GM21381 (cell line): ENCODE measurements at regions not wholly inside any gene's neighbourhood (a gene's known extent, or its start where the extent isn't known, plus 50 kb on each side); places are given as distances from the start of the nearest gene placed in this dataset.
"Not testable (repeated sequence)": the region's sequence is repeated elsewhere in the genome, so short reads cannot be mapped to it uniquely, and the experiment has no call there.

Experiments
- ATAC-seq: cut with Tn5 transposase; IDR thresholded peaks from one replicate; pipeline ENCODE4 v1.9.1; 2021; ENCODE audit warnings: mild to moderate bottlenecking, moderate library complexity; ENCODE audit not compliant: unreplicated experiment

DNA sequence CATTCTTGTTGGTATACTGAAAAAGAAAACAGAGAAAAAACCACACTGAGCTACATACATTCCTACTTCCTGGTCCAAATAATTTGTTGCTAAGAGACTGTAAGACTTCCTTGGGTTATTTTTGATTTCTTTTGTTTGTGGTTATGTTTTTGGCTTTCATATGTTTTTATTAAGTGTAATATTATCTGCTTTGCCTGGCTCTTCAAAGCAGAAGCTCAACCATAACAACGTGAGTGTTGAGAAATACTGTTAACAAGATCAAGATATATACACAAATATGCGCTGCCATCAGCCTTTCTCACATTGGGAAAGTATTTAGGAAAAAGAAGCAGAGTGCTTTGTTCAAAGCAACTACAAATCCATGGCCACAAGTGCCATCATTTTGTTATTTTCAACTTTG lies 556.2 kb upstream of the CBLB start:
- no peak for ATAC-seq

DNA sequence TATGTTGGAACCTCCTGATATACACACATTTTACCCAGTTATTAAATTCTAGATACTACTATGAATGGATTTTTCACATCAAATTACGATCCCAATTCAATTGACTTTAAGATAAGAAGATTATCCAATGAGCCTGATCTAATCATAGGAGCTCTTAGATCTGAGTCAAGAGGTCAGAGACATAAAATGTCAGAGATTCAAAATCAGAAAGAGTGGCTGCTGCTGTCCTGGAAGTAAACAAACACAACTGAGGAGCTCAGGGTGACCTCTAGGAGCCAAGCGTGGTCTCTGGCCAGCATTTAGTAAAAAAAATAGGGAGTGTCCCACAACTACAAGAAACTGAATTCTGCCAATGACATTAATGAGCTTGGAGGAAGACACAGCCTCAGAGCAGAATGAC lies 557.1 kb upstream of the CBLB start:
- no peak for ATAC-seq

DNA sequence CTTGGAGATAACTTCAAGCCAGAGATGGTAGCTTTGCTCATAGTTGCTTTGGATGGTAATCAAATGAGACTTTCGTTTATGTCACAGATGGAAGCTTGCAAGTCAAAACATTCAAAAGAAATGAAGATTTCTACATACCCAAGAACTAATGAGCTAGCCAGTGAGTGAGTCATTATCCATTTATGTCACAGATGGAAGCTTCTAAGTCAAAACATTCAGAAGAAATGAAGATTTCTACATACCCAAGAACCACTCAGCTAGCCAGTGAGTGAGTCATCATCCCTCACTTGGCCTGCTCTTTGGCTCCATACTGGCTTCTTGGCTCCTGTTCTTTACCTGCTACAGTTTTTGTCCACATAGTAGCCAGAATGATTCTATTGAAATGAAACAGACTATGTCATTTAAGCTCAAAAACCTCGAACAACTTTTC lies 559.8 kb upstream of the CBLB start:
- ATAC-seq = no peak

DNA sequence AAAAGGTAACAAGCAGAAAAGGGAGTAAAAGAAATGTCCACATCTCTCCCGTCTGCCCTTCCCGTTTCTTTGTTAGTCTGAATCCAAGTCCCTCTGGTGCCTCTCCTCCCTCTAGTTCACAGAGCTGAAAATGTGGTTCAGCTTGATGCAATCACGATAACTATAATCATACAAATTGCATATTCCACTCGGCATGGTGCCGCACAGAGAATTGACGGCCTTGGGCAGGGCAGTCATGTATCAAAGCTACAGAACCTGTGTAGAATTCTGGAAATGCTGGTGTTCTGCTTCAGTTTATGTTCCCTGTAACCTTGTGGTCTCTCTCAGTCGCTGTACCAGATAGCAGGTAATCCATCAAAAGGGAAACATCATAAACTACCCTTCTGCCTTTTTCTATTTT lies 562.9 kb upstream of the CBLB start:
- no peak for ATAC-seq

DNA sequence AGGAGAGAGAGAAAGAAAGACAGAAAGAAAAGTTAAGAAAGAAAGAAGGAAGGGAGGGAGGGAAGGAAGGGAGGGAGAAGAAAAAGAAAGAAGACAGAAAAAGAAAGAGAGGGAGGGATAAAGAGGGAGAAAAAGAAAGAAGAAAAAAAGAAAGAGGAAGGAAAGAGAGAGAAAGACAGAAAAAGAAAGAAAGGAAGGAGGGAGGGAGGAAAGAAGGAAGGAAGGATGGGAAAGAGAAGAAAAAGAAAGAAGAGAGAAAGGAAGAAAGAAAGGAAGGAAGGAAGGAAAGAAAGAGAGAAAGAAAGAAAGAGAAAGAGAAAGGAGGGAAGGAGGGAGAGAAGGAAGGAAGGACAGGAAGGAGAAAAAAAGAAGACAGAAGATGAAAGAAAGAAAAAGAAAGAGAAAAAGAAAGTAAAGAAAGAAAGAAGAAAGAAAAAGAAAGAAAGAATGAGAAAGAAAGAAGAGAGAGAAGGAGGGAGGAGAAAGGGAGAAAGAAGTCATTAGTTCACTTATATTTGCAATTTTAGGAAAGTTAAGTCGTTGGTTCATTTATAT lies 567.2 kb upstream of the CBLB start:
- no peak for ATAC-seq

DNA sequence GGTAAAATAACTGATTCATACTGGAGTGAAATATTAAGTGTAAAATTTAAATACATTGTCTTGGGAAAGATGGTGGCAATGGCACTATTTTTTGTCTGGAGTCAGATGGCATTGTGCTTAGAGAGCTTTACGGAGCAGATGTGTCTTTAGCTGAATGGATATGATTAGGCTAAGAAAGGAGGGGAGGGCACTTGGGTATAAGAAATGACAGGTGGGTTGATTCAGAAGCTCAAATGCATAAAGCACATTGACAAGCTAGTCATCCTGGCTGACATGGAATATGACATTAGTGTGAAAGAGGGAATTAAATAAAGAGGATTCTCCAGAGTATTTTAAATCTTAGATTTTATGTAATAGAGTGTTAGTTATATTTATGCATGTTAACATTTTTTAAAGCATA lies 570.1 kb upstream of the CBLB start:
- no peak for ATAC-seq

DNA sequence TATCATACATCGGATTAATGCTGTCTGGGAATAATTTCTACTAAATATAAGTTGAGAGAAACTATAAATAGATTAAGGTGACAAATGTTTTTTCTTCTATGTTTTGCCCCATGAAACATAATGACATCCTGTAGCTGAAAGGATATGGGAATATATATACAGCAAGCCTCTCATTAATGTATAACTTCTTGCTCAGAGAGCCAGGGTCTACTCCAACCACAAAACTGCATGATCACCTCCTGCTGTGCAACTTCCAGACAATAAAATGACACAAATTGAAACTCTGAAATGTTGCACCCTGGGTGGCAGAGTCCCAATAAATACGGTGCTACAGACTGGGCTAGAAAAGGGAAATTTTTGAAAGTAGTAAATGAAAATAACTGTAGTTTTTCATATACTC lies 571.9 kb upstream of the CBLB start:
- ATAC-seq = no peak

DNA sequence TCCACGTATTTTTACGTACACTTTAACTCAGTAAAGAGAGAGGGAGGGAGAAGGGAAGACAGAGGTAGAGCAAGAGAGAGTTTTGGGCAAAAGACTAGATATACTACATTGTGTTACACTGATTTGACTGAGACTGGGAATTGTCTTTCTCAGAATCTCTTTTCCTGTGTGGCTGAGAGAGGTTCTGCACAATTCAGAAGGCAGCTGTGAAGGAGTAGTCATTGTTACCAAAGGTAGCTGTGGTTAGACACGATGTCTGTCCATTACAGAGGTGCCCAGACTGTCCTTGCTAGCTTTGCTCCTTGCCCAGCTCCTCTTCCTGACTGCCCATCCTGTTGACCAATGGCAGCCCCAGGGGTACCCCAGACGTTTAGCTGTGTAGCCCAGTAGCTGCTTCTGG lies 577.5 kb upstream of the CBLB start:
- no peak for ATAC-seq

DNA sequence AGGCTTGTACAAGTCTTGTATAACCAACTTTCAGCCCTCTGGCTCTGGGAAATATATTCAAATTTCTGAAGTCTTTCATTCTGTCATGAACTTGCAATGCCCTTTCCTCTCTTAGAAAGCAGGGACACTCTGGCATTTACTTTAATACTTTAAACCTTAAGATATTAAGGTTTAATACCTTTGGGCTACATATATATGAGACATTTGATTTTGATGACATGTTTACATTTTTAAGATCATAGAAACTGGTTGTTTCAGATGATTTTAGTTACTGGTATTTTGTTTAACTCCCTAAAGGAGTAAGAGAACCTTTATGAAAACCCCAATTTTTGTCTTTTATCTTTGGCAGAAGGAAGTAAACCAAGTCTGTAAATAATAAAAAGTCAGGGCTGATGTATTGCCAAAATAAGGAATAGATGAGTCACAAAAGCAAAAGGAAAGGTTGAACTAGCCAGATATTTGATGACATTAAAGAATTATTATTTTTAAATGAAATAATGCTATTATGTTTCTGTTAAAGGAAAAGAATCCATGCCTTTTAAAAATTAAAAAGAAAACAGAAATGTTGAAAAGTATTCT lies 579.0 kb upstream of the CBLB start:
- no peak for ATAC-seq

DNA sequence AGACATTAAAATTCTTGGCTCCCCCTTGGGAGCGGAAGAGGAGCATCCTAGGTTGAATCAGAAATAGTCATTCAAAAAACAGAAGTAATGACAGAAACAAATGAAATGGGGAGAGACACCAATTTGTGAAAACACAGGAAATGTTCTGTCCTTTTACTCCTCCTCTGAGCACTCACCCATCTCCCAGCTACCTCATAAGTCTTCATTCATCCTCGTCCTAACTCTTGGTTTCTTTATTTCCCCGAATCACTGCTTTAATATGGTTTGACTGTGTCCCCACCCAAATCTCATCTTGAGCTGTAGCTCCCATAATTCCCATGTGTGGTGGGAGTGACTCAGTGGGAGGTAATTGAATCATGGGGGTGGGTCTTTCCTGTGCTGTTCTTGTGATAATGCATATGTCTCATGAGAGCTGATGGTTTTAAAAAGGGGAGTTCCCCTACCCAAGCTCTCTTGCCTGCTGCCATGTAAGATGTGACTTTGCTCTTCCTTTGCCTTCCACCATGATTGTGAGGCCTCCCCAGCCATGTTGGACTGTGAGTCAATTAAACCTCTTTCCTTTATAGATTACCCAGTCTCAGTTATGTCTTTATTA lies 579.7 kb upstream of the CBLB start:
- not testable (repeated sequence) for ATAC-seq

DNA sequence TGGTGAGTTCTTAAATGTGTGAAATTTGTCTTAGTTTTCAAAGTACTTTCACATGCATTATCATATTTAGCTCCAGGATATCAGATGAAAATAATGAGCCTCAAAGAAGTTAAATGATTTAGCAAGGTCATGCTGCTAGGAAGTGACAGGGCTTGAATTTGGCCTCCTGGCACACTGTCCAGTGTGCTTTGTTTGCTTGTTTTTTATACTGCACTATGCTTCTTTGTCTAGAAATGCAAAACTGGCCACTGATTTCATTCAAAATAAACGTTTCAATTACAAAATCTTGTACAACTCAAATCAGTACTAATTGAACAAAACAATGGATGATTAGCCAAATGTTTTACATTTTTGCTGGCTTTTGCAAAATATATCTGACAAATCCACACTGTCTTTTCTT lies 583.3 kb upstream of the CBLB start:
- no peak for ATAC-seq

DNA sequence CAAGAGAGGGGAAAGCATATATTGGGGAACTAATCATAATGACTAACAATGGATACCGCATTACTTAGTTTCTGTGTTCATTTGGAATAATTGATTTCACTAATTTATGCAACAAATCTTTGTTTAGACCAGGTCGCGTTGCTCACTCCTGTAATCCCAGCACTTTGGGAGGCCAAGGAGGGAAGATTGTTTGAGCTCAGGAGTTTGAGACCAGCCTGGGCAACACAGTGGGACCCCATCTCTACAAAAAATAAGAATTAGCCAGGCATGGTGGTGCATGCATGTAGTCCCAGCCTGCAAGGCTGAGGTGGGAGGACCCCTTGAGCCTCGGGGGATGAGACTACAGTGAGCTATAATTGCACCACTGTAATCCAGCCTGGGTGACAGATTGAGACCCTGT lies 585.7 kb upstream of the CBLB start:
- no peak for ATAC-seq

DNA sequence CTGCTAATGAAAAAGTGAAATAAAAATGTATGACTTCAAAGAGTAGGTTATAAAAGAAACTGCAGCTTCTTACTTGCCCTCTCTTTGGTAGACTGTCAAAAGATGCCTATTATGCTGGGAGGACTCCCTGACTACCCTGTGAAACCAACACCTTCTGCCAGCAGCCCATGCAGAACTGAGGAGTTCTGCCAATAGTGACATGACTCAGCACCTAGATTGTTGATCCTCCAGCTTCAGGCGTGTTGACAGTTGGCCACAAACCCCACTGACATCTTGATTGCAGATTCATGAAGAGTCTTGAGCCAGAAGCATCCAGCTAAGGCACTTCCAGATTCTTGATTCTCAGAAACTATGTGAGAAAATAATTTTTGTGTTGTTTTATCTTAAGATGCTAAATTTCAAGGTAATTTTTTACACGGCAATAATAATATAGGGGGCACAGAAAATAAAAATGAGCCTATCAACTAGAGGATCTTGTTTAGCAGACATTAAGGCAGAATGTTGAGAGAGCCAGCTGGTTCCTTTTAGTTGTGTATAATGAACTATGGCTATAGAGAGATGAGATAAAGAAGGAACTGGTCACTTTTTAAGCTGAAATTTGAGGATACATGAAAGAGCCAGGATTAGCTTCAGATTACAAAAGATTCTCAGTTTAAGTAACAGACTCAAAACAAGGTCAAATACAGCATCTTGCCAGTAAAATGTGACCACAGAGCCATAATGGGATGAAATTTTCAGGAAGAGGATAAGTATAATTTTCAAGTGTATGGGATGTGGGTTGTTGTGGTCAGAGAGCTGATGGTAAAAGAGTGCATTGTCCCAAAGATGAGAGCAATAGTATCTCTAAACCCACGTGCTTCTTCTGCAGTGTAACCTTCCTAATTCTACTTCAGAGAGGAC lies 588.7 kb upstream of the CBLB start:
- ATAC-seq = peak; percentile 99

DNA sequence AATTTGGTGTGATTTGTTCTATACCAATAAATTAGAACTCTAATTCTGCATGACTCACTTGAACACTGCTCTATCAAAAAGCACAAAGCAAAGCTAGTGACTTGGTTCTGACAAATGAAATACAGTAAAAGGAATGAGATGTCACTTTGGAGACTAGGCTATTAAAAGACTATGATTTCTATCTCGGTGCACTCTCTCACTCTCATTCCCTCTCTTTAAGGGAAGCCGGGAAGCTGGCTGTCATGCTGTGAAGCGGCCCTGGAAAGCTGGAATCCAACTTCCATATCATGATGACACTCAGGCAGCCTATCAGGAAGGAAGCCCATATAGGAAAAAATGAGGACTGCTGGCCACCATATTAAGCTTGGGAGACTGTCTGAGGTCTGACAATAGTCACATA lies 590.1 kb upstream of the CBLB start:
- no peak for ATAC-seq

DNA sequence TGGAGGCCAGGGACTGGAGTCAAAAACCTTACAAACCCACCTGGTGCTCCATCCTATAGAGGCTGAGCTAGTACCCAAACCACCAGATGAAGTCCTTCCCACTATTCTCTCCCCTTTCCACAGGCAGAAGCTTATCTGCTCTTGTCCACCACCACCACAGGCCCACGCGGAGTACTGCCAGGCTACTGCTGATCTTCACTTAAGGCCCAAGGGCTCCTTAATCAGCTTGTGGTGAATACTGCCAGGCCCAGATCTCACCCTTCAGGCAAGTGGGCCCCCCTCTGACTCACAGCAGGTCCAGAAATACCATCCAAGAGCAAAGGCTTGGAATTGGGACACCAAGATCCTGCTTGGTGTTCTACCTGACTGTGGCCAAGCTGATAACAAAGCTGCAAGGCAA lies 598.1 kb upstream of the CBLB start:
- no peak for ATAC-seq

DNA sequence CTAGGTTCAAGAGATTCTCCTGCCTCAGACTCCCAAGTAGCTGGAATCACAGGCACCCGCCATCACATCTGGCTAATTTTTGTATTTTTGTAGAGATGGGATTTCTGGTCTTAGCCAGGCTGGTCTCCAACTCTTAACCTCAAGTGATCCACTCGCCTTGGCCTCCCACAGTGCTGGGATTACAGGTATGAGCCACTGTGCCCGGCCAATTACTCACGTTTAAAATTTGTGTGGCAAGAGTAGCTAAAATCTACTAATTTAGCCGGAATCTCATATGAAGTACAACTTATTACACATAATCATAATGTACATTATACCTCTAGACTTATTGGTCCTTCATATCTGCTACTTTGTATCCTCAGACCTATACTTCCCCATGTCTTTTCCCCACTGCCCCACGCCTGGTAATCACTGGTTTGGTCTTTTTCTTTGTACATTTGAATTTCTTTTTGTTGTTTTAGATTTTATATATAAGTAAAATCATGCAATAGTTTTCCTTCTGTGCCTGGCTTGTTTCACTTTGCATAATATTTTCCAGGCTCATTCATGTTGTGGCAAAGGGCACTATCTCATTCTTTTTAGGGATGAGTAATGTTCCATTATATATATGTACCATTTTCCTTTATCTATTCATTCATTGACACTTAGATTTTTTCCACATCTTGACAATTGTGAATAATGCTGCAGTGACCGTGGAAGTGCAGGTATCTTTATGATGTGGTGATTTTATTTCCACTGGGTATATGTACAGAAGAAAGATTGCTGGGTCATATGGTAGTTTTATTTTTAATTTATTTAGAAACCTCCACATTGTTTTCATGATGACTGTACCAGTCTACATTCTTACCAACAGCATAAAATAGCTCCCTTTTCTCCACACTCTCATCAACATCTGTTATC lies 605.0 kb upstream of the CBLB start:
- no peak for ATAC-seq

DNA sequence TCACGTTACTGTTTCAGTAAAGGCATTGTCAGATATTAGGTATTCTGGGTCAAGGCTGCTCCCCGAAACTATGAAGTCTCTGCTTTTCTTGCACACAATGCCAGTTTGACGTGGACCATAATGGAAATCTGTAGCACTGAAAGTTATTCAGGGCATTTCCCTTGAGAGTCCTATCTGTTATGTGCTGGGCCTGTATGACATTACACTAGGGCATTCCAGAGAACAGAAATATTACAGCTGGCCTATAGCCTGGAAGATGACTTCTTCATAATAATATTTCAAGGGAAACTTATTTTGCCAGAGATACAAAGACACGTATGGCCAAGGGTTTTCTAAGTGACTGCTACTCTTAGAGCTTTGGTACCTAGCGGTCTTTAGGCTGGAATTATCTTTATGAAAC lies 613.6 kb upstream of the CBLB start:
- ATAC-seq = no peak

DNA sequence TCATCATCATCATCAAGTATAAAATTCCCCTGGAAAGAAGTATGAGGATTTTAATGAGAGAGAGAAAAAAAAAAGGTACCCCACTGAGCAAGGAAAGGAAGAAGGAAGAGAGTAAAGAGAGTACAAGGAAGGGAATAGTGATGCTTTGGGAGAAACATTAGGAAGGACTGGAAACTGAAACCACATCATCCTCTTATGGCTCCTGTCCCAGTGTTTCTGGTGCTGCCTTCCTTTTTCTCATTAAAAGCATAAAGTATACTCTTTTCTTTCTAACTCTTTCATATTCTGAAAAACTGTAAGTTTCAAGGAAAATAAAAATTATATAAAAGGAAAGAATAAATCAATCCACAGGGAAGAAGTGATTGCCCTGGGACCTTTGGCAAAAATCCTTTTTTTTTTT lies 616.4 kb upstream of the CBLB start:
- no peak for ATAC-seq

DNA sequence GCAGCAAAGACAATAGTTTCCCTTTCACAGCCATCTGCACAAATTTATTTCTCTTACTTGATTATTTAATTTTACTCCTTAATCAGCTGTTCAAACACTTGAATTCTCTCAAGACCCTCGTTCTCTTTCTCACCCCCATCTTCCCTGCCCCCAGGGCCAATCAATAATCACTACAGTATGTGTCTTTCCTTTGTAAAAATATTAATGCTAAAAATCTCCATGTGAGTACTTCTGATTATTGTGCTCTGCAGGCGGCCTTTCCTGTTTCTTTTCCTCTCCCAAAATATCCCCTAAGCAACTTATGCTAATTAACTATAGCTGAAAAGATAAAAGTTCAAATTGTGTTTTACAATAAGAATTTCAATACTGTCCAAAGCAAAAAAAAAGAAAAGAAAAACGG lies 617.0 kb upstream of the CBLB start:
- no peak for ATAC-seq

DNA sequence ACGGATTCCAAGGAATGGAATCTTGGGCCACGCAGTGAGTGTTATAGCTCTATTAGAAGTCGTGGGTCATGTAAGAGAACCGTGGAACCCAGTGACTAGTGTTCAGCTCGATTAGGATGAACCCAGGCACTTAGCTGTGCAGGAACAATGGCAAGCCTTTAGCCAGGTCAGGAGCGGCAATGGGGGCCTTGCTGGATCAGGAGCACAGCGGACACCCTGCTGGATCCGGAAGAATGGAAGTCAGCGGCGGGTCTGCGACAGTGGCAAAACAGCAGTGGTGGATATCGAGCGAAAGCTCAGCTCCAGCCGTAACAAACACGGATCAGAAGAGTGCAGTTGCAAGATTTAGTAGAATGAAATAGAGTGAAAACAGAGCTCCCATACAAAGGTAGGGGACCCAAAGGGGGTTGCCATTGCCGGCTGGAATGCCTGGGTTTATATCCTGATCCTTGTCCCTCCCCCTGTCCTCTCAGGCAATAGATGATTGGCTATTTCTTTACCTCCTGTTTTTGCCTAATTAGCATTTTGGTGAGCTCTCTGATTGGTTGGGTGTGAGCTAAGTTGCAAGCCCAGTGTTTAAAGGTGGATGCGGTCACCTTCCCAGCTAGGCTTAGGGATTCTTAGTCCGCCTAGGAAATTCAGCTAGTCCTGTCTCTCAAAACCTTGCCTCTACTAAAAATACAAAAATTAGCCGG lies 618.3 kb upstream of the CBLB start:
- not testable (repeated sequence) for ATAC-seq
